ENCODE measurements at regions not wholly inside any gene's neighbourhood (a gene's known extent, or its start where the extent isn't known, plus 50 kb on each side); places are given as distances from the start of the nearest gene placed in this dataset.

GRCh38 chr13:105530468-105530867 is 1005.0 kb downstream of the EFNB2 start:
- no peak for TF ChIP-seq POLR2A (IDR thresholded peaks at IDR 0.05; ENCODE audit: low read depth, low read length)
- no peak for TF ChIP-seq PAX5 (IDR thresholded peaks at IDR 0.05; ENCODE audit: insufficient read depth, low read length, severe bottlenecking)
- TF ChIP-seq POU2F2 (IDR thresholded peaks at IDR 0.05; ENCODE audit: low read depth, low read length) = no peak
- no peak for TF ChIP-seq SPI1 (IDR thresholded peaks at IDR 0.05; ENCODE audit: low read depth, low read length)
- TF ChIP-seq POLR2AphosphoS5 (IDR thresholded peaks at IDR 0.05; ENCODE audit: low read depth, low read length) = no peak
- no peak for TF ChIP-seq TAF1 (IDR thresholded peaks at IDR 0.05; ENCODE audit: low read depth, low read length)

Measured in GM12891 (cell line).